Uterus (tissue), 2 donors: ENCODE measurements at regions not wholly inside any gene's neighbourhood (a gene's known extent, or its start where the extent isn't known, plus 50 kb on each side); places are given as distances from the start of the nearest gene placed in this dataset.

ENCODE experiments used
- POLR2A ChIP-seq, 2 donors: fragments of 450-650 bp; IDR thresholded peaks; one replicate each; pipeline ENCODE4 v1.6.1; 2016; ENCODE audit warnings: antibody characterized with exemption in 2 of 2, mild to moderate bottlenecking in 1 of 2, moderate library complexity in 1 of 2
- TF ChIP-seq, protein P1 (sequence below), 4 experiments: fragments of 200-600 bp in 2 of 4; fragments of 450-650 bp in 2 of 4; sonication (generic) in 2 of 4; IDR thresholded peaks; one replicate each; pipeline ENCODE4 v1.5.1; 2016 to 2019; ENCODE audit warnings: antibody characterized with exemption in 4 of 4, mild to moderate bottlenecking in 2 of 4, moderate library complexity in 1 of 4

DNA sequence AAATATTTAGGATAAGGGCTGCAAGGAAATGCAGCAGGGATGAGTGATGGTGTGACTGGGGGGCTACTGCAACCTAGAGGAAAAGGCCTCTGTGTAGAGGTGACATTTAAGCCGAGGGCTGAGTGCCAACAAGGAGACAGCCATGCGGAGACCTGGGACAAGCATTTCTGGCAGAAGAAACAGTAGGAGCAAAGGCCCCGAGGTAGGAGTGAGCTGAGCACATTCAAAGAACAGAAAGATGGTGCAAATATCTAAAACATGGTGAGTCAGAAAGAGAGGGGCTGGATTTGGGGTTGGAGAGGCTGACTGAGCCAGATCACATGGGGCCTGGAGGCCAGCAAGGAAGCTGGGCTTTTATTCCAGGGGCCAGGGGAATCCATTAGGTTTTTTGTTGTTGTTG is 55.1 kb upstream of the INCENP start:
- TF ChIP-seq, protein P1, sequence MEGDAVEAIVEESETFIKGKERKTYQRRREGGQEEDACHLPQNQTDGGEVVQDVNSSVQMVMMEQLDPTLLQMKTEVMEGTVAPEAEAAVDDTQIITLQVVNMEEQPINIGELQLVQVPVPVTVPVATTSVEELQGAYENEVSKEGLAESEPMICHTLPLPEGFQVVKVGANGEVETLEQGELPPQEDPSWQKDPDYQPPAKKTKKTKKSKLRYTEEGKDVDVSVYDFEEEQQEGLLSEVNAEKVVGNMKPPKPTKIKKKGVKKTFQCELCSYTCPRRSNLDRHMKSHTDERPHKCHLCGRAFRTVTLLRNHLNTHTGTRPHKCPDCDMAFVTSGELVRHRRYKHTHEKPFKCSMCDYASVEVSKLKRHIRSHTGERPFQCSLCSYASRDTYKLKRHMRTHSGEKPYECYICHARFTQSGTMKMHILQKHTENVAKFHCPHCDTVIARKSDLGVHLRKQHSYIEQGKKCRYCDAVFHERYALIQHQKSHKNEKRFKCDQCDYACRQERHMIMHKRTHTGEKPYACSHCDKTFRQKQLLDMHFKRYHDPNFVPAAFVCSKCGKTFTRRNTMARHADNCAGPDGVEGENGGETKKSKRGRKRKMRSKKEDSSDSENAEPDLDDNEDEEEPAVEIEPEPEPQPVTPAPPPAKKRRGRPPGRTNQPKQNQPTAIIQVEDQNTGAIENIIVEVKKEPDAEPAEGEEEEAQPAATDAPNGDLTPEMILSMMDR (IDR thresholded peaks at IDR 0.05), result no peak
- no peak for TF ChIP-seq POLR2A (IDR thresholded peaks at IDR 0.05)
